Pons (tissue), 1 donor: ENCODE measurements at regions not wholly inside any gene's neighbourhood (a gene's known extent, or its start where the extent isn't known, plus 50 kb on each side); places are given as distances from the start of the nearest gene placed in this dataset.
A peak's percentile ranks its signal among the peaks of the same experiment; 100 is the strongest.
"Not testable (repeated sequence)": the region's sequence is repeated elsewhere in the genome, so short reads cannot be mapped to it uniquely, and the experiment has no call there.

ENCODE experiments used
- DNase-seq: peaks from one replicate; pipeline ENCODE4 v3.0.0-alpha.2; 2016; ENCODE audit warnings: low spot score

DNA sequence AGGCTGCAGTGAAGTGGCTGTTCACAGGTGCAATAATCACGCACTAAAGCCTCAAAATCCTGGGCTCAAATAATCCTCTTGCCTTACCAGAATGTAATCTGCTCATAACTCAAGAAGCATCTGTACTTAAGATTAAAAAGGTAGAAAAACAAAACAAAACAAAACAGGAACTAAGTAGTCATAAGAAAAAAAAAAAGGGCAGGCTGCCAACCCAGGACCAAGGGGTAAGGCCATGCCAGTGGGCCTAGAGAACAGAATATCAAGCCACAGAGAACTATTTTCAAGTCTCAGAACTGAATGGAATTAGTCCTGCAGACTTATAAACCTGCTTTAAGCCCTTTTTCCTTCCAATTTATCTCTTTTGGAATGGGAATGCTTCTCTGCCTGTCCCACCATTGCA lies 64.8 kb upstream of the TBC1D3K start:
- no peak for DNase-seq

- DNase-seq = not testable (repeated sequence)
These were observed 65.8 kb upstream of the TBC1D3K start for GRCh38 chr17:37858391-37858790.

- DNase-seq = no peak
These were observed 68.0 kb upstream of the TBC1D3K start for GRCh38 chr17:37856245-37856644.

DNA sequence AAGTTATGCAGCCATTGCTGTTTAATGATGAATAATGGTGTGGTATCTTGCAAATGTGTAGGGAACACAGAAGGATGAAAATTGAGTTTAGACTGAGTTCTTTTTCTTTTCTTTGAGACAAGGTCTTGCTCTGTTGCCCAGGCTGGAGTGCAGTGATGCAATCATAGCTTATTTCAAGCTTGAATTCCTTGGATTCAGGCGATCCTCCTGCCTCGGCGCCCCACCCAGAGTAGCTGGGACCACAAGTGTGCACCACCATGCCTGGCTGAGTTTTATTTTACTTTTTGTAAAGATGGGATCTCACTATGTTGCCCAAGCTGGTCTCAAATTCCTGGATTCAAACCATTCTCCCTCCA lies 74.6 kb upstream of the TBC1D3K start:
- no peak for DNase-seq

DNA sequence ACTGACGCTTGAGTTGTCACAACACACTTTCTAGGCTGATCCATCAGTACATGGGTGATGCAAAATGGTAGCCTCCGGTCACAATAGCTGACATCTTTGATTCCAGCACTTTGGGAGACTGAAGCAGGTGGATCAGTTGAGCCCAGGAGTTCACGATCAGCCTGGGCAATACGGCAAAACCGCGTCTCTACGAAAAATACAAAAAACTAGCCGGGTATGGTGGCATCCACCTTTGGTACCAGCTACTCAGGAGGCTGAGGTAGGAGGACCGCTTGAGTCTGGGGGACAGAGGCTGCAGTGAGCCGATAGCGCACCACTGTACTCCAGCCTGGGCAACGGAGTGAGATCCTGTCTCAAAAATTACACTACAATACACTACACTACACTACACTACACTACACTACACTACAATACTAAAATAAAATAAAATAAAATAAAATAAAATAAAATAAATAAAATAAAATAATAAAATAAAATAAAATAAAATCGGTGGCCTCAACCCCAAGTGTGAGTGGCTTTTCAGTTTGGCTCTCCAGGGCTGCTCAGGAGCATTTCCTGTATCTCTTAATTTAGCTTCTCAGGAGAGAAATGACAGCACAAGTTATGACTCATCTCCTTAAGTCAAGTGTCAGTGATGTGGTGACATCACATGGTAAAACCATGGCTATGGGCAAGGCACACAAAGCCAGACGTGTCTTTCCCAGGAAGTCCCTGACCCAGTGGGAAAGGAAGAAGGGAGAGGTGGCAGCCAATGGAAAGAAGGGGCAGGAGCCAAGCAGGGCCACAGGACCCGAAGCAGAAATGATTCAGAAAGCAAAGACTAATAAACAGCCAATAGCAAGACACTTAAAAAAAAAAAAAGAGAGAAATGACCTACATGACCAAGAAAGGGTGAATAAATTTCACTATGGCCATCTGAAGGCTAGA lies 75.3 kb upstream of the TBC1D3K start:
- DNase-seq = no peak

DNA sequence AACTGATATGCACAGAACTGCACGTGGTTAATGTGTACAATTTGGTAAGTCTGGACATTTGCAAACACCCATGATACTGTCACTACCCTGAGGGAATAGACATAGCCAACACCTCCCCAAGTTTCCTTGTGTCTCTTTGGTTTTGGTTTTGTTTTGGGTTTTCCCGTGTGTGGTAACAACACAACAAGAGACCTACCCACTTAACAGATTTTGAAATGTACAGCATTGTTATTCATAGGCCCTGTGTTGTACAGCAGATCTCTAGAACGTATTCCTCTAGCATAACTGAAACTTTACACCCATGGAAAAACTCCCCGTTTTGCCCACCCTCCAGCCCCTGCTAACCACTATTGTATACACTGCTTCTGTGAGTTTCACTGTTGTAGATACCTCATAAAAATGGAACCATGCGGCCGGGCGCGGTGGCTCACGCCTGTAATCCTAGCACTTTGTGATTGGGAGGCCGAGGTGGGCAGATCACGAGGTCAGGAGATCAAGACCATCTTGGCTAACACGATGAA lies 76.3 kb upstream of the TBC1D3K start:
- no peak for DNase-seq

DNA sequence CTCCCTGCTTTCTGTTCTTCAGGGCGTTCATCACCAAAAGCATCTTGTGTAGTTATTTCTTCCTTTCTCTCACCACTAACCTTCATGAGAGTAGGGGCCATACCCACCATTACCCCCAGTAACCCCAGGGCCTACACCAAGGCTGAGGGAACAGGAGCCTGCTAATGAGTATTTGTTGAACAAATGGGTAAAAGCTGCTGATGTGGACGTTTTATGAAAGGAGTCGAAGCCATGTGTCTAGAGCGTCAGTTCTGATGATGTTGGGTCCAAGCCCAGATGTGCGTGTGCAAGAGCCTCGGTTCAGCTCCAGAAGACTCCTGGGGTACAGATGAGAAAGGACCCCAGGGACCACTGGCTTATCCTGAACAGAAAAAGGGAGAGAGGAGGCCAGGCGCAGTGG lies 77.1 kb upstream of the TBC1D3K start:
- no peak for DNase-seq

DNA sequence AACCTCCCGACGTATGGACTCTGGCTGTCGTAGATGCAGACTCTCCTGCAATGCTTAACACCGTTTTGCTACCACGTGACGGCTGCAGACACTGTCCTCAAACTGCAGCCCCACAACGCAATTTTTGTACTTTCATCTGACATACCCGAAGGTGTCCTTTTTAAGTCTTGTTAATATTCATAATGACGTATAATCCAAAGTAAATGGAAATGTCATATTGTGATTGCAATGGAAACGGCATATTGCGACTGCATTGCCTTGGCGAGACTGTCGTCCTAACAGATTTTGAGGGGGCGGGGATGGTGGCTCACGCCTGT lies 79.3 kb upstream of the TBC1D3K start:
- no peak for DNase-seq

GRCh38 chr17:37844158-37844976 lies 79.8 kb upstream of the TBC1D3K start:
- peak; percentile 65 for DNase-seq

GRCh38 chr17:37842401-37842800 lies 81.8 kb upstream of the TBC1D3K start:
- DNase-seq = no peak

- DNase-seq = peak; percentile 30
These were observed 83.0 kb upstream of the TBC1D3K start for GRCh38 chr17:37841232-37841631.

GRCh38 chr17:37840576-37840975 lies 83.6 kb upstream of the TBC1D3K start:
- no peak for DNase-seq

DNA sequence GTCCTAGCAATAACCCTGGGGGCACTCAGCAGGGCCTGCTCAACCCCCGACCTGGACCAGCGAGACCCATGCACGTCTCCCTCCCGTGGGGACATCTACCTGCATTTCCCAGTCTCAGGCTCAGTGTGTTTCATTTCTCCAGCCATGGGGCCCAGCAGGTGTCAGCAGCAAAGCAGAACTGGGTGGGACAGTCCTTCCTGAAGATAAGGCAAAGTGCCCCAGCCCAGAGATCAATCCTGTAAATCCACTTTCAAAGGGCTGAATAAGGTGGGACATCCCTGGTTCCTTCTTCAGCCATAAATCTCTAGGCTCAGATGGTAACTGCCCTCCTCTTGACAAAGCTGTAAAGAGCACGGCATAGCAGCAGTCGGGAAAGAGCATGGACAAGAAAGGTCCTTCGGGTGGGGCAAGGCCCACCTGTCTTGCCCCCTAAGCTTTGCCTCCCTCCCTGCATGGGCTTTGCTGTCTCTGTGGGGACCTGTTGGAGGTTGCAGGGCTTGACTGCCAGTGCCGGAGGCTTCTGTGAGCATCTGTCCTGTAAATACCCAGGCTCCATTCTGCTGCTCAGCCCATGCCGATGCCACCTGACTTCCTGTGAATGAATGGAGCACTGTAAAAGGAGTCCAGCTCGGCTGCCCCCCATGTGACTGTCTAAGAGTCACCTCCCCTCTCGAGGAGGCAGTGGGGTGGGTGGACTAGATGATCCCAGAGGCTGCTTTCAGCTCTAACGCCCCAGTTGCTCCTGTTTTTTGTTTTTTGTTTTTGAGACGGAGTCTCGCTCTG lies 84.8 kb upstream of the TBC1D3K start:
- no peak for DNase-seq

DNA sequence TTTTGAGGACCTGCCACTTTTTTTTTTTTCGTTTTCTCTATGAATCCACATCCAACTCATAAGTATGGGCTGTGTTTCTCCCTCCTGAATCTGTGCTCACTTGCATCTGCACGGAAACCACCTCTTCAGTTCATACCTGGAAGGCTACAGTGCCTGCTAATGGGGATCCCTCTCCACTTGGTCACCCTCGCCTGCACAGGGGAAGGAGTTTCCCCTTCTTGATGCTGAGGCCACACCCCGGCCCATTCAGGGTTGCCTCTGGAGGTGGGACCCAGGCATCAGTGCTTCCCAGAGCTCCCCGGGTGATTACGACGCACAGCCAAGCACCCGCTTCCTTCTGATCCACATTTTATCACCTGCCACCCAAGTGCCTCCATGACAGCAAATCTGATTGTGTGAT lies 85.9 kb upstream of the TBC1D3K start:
- DNase-seq = no peak

- DNase-seq = no peak
These were observed 87.6 kb upstream of the TBC1D3K start for GRCh38 chr17:37836593-37836992.

- no peak for DNase-seq
These were observed 89.3 kb upstream of the HNF1B start for GRCh38 chr17:37834168-37834567.

DNA sequence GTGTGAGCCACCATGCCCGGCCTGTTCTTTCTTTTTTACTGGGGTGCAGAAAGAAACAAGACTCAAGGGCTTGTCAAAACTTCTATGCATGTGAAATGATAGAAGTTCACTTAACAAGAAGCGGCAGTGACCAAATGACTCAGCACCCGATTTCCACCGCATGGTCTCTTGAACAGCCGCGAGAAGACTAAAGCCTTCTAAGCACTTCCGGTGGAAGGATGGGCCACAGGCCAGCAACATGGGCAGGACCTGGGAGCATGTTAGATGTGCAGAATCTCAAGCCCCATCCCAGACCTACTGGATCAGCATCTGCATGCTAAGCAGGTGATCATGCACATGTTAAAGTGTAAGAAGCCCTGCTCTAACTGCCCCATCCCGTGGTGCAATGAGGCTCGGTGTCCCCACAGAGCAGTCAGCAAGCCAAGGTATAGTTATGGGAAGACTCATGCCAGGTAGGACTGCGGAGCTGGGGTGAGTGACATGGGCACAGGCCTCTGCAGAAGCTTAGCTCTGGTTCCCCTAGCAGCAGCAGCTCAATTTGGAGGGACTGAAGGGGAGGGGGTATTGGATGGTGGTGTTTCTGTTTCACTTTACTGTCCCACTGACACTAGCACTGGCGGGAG lies 88.5 kb upstream of the HNF1B start:
- peak; percentile 13 for DNase-seq

GRCh38 chr17:37831986-37832385 lies 87.1 kb upstream of the HNF1B start:
- DNase-seq = no peak

GRCh38 chr17:37831492-37831891 lies 86.6 kb upstream of the HNF1B start:
- DNase-seq = no peak

GRCh38 chr17:37830151-37830993 lies 85.5 kb upstream of the HNF1B start:
- no peak for DNase-seq

DNA sequence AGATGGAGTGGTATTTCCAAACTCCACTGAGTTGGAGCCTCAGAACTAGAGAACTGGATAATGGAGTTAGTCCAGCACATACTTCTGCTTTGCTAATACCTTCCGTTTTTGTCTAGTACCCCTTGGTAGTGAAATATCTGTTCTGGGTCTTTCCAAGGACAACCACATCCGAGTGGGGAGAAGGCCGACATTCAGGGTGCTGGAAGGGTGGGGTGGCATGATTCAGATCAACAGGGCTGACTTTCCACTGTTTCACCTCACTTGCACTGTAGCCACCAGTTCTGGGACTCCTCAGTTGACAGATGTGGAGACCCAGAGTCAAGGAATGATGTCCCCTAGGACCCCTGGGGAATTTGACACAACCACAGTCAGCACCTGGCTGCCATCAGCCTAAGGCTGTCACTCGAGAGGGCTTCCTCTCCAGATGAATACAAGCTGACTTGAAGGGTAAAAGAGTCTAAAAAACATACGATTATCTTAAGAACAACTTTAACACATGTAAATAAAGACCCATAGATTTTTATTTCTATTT lies 84.8 kb upstream of the HNF1B start:
- DNase-seq = peak; percentile 13
